Smooth muscle cell (in vitro differentiated cells): ENCODE measurements at regions not wholly inside any gene's neighbourhood (a gene's known extent, or its start where the extent isn't known, plus 50 kb on each side); places are given as distances from the start of the nearest gene placed in this dataset.

ENCODE experiments used
- DNase-seq: peaks from one replicate; lab custom pipeline; 2025; ENCODE audit not compliant: unreplicated experiment; lab: John Stamatoyannopoulos, UW
- H2AFZ ChIP-seq: fragments of 200-600 bp; sonication (generic); 2 replicates; pipeline ENCODE4 v1.6.0; 2016; ENCODE audit warnings: antibody characterized with exemption, low read depth, mild to moderate bottlenecking
- H3F3A ChIP-seq: fragments of 200-600 bp; sonication (generic); 2 replicates; pipeline ENCODE4 v1.6.0; 2017; ENCODE audit warnings: antibody characterized with exemption, low read depth
- H3K27ac ChIP-seq: fragments of 200-600 bp; sonication (generic); 2 replicates; pipeline ENCODE4 v1.5.1; 2016; ENCODE audit warnings: low read depth, mild to moderate bottlenecking
- H3K27me3 ChIP-seq: fragments of 200-600 bp; sonication (generic); 2 replicates; pipeline ENCODE4 v1.6.1; 2016; ENCODE audit warnings: low read depth, mild to moderate bottlenecking
- H3K36me3 ChIP-seq: fragments of 200-600 bp; sonication (generic); 2 replicates; pipeline ENCODE4 v1.5.1; 2016; ENCODE audit warnings: low read depth
- H3K4me1 ChIP-seq: fragments of 200-600 bp; sonication (generic); 2 replicates; pipeline ENCODE4 v1.5.1; 2016; ENCODE audit warnings: low read depth
- H3K4me2 ChIP-seq: fragments of 200-600 bp; sonication (generic); 2 replicates; pipeline ENCODE4 v1.6.0; 2016; ENCODE audit warnings: mild to moderate bottlenecking
- H3K4me3 ChIP-seq: fragments of 200-600 bp; sonication (generic); 2 replicates; pipeline ENCODE4 v1.5.1; 2016; ENCODE audit warnings: mild to moderate bottlenecking
- H3K79me2 ChIP-seq: fragments of 200-600 bp; sonication (generic); 2 replicates; pipeline ENCODE4 v1.6.0; 2016; ENCODE audit warnings: low read depth, mild to moderate bottlenecking
- H3K9ac ChIP-seq: fragments of 200-600 bp; sonication (generic); 2 replicates; pipeline ENCODE4 v1.6.0; 2016; ENCODE audit warnings: low read depth
- H3K9me3 ChIP-seq: fragments of 200-600 bp; sonication (generic); replicated peaks from 2 replicates; pipeline ENCODE4 v1.5.1; 2016; ENCODE audit warnings: low read depth
- H4K20me1 ChIP-seq: fragments of 200-600 bp; sonication (generic); 2 replicates; pipeline ENCODE4 v1.6.0; 2016; ENCODE audit warnings: low read depth
- WGBS: methylation state at CpG from one replicate; pipeline ENCODE4 v1.1.7; 2016; ENCODE audit warnings: low lambda C conversion rate; 5-methylcytosine and 5-hydroxymethylcytosine counted together
- TF ChIP-seq, protein P1 (sequence below): fragments of 200-600 bp; sonication (generic); IDR thresholded peaks from 2 replicates; pipeline ENCODE4 v1.5.1; 2017; ENCODE audit warnings: borderline replicate concordance, mild to moderate bottlenecking, antibody characterized with exemption; ENCODE audit not compliant: insufficient read depth, poor library complexity, severe bottlenecking

DNA sequence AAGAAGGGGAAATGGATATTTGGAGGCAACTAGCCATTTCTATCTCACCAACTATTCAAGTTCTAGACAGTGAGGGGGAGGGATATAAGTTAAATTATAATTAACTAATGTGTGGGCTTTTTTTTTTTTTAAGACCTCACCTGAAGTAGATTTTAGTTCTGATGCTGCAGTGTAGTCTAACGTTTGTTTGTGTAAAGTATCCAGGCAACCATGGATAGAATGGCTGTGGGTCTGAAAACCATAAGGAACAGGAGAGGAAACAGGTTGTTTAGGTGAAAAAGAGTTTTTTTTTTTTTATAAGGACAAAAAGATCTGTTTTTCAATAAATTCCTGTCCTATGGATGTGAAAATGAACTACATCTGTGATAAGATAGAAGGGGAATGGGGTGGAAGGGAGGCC is 262.4 kb upstream of the PLET1 start:
- TF ChIP-seq, protein P1, sequence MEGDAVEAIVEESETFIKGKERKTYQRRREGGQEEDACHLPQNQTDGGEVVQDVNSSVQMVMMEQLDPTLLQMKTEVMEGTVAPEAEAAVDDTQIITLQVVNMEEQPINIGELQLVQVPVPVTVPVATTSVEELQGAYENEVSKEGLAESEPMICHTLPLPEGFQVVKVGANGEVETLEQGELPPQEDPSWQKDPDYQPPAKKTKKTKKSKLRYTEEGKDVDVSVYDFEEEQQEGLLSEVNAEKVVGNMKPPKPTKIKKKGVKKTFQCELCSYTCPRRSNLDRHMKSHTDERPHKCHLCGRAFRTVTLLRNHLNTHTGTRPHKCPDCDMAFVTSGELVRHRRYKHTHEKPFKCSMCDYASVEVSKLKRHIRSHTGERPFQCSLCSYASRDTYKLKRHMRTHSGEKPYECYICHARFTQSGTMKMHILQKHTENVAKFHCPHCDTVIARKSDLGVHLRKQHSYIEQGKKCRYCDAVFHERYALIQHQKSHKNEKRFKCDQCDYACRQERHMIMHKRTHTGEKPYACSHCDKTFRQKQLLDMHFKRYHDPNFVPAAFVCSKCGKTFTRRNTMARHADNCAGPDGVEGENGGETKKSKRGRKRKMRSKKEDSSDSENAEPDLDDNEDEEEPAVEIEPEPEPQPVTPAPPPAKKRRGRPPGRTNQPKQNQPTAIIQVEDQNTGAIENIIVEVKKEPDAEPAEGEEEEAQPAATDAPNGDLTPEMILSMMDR, result no peak
- Histone ChIP-seq H3K9ac (no peak overlapping the region), H3K79me2 (no peaks in the 10 kb centered on the region), H3K9me3 (no peaks in the 10 kb centered on the region), H2AFZ (no peak overlapping the region), H3F3A (no peaks in the 10 kb centered on the region), H3K4me3 (no peak overlapping the region), H3K4me2 (no peak overlapping the region), H3K36me3 (no peaks in the 10 kb centered on the region), H3K27me3 (peaks cover 9% of the 10 kb centered on the region), H4K20me1 (no peaks in the 10 kb centered on the region), H3K4me1 (peaks cover 11% of the 10 kb centered on the region), H3K27ac (no peak overlapping the region)
- DNase-seq, result no peak
- 61% methylated on average over 1 of the region's 1 CpG for WGBS

DNA sequence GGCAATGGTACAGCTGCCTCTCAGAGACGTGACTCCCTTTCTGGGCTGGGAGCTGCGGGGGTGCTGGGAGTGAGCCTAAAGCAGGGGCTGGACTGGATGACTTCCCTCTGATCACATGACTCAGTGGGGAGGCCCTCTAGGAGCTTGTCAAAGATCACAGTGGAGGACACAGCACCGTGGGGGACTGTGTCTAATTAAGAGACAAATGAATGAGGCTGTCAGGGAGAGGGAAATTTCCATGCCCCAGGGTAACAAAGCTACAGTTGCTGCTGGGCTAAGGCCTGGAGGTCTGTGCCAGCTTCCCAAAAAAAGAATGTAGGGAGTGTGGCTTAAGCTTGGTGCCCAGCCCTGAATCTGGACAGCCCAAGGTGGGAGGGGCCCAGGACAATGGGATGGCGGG is 262.8 kb upstream of the PLET1 start:
- H2AFZ ChIP-seq, result no peak overlapping the region

DNA sequence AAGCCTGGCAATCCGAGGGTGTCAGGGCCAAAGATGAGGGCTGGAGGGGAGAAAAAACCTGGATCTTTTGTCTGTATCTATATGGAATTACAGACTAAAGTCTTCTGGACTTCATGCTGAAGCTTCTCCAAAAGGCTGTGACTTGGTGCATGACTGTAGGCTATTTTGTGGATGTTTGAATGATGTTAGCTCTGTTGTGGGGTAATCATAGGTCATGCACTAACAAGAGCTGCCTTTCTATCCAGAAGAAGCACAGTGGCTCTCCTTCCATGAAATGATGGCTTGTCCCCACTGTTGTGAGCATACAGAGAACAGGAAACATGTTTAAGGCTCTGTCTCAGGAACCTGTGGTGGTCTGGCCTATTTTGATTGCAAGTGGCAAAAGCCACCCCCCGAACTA is 263.3 kb upstream of the PLET1 start:
- Histone ChIP-seq H3F3A (no peaks in the 10 kb centered on the region), H3K9me3 (no peaks in the 10 kb centered on the region), H4K20me1 (no peaks in the 10 kb centered on the region), H3K27me3 (peaks cover 9% of the 10 kb centered on the region), H3K4me2 (no peak overlapping the region), H3K79me2 (no peaks in the 10 kb centered on the region), H2AFZ (no peak overlapping the region), H3K9ac (no peak overlapping the region), H3K36me3 (no peaks in the 10 kb centered on the region), H3K27ac (no peak overlapping the region), H3K4me3 (no peak overlapping the region), H3K4me1 (peaks cover 11% of the 10 kb centered on the region)
- TF ChIP-seq, protein P1, result no peak
- DNase-seq, result no peak
- 89% methylated on average over 2 of the region's 2 CpGs for WGBS

More for the DNA sequence above, 262.8 kb upstream of the PLET1 start:
- H3K4me2 ChIP-seq, result no peak overlapping the region
- H3K79me2 ChIP-seq, result no peaks in the 10 kb centered on the region
- no peaks in the 10 kb centered on the region for H4K20me1 ChIP-seq
- TF ChIP-seq, protein P1, result no peak
- H3K27me3 ChIP-seq, result peaks cover 9% of the 10 kb centered on the region
- no peaks in the 10 kb centered on the region for H3K36me3 ChIP-seq
- 46% methylated on average over 4 of the region's 4 CpGs for WGBS
- no peak for DNase-seq
- no peak overlapping the region for H3K9ac ChIP-seq
- H3K4me1 ChIP-seq, result peaks cover 11% of the 10 kb centered on the region
- H3K27ac ChIP-seq, result no peak overlapping the region
- H3K4me3 ChIP-seq, result no peak overlapping the region
- H3F3A ChIP-seq, result no peaks in the 10 kb centered on the region
- no peaks in the 10 kb centered on the region for H3K9me3 ChIP-seq

DNA sequence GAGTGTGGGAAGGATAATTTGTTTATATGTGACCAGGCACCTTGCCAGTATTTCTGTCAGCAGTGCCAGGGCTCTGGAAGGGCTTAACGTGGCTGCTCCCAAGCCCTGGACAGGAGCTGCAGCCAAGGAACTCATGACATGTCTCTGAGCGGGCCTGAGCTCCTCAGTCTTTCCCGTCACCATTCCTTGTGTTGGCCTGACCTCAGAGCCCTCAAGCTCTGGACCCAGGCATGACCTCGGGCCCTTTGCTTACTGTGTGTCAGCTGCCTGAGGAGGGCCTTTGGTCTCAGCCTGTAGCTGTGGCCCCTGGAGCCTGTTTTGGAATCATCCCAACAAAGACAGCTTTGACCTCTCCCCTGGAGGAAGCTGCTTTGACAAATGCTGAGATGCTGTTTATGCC is 264.1 kb upstream of the PLET1 start:
- H3K4me3 ChIP-seq, result no peak overlapping the region
- no peak overlapping the region for H3K4me2 ChIP-seq
- no peaks in the 10 kb centered on the region for H3F3A ChIP-seq
- H3K9ac ChIP-seq, result no peak overlapping the region
- no peak for DNase-seq
- no peaks in the 10 kb centered on the region for H3K9me3 ChIP-seq
- WGBS, result 91% methylated on average over 4 of the region's 4 CpGs
- H4K20me1 ChIP-seq, result no peaks in the 10 kb centered on the region
- H2AFZ ChIP-seq, result no peak overlapping the region
- H3K27ac ChIP-seq, result no peak overlapping the region
- TF ChIP-seq, protein P1, result no peak
- no peaks in the 10 kb centered on the region for H3K36me3 ChIP-seq
- peaks cover 9% of the 10 kb centered on the region for H3K27me3 ChIP-seq
- H3K4me1 ChIP-seq, result peaks cover 11% of the 10 kb centered on the region
- no peaks in the 10 kb centered on the region for H3K79me2 ChIP-seq
